Neural crest cell (in vitro differentiated cells): ENCODE measurements at regions not wholly inside any gene's neighbourhood (a gene's known extent, or its start where the extent isn't known, plus 50 kb on each side); places are given as distances from the start of the nearest gene placed in this dataset.

ENCODE experiments used
- DNase-seq: peaks from one replicate; pipeline ENCODE4 v3.0.0; 2021; ENCODE audit warnings: low read depth, mixed read lengths, low spot score
- H3K27ac Mint-ChIP-seq: one replicate; pipeline ENCODE4 v1.8.0; 2021; ENCODE audit warnings: mild to moderate bottlenecking, mixed read lengths; ENCODE audit not compliant: unreplicated experiment
- H3K27me3 Mint-ChIP-seq: 2 replicates; pipeline ENCODE4 v1.8.0; 2021; ENCODE audit warnings: low read depth, mild to moderate bottlenecking, mixed read lengths
- H3K36me3 Mint-ChIP-seq: 2 replicates; pipeline ENCODE4 v1.8.0; 2021; ENCODE audit warnings: low read depth, mild to moderate bottlenecking, mixed read lengths
- H3K4me1 Mint-ChIP-seq: 2 replicates; pipeline ENCODE4 v1.8.0; 2021; ENCODE audit warnings: mixed read lengths
- H3K4me3 Mint-ChIP-seq: one replicate; pipeline ENCODE4 v1.8.0; 2021; ENCODE audit warnings: mild to moderate bottlenecking, mixed read lengths
- H3K9me3 Mint-ChIP-seq: 2 replicates; pipeline ENCODE4 v1.8.0; 2021; ENCODE audit warnings: mixed read lengths
- CTCF ChIP-seq: fragments of 200-600 bp; sonication (generic); conservative IDR thresholded peaks from 2 replicates; pipeline ENCODE4 v1.5.0; 2021; ENCODE audit warnings: antibody characterized with exemption, mild to moderate bottlenecking

DNA sequence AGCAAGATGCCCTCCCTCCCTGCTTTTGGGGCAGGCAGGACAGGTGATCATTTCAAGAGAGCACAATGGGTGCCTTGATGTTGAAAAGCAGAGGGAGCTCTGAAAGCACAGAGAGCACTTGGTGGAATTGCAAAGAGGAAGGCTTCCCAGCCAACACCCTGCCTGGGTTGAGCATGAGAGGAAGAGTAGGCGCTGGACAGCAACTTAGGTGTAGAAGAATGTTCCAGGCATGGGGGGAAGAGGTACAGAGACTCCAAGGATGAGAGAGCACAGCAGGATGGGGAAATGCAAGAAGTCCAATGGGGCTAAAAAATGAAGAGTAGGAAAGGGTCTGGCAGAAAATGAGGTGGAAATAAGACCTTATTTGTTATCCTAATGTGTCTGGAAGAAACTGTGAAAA is 144.8 kb downstream of the TRIM36 start:
- no peaks in the 10 kb centered on the region for H3K36me3 Mint-ChIP-seq
- no peak overlapping the region for H3K4me3 Mint-ChIP-seq
- TF ChIP-seq CTCF: no peak
- H3K27me3 Mint-ChIP-seq: peaks cover 15% of the 10 kb centered on the region
- H3K4me1 Mint-ChIP-seq: no peaks in the 10 kb centered on the region
- H3K9me3 Mint-ChIP-seq: no peaks in the 10 kb centered on the region
- DNase-seq: no peak
- H3K27ac Mint-ChIP-seq: no peak overlapping the region

GRCh38 chr5:115022303-115022702 is 147.4 kb downstream of the TRIM36 start:
- Mint-ChIP-seq H3K36me3 (no peaks in the 10 kb centered on the region), H3K27ac (no peak overlapping the region), H3K9me3 (no peaks in the 10 kb centered on the region), H3K4me1 (no peaks in the 10 kb centered on the region), H3K4me3 (no peak overlapping the region), H3K27me3 (peaks cover 15% of the 10 kb centered on the region)
- no peak for DNase-seq
- no peak for TF ChIP-seq CTCF

DNA sequence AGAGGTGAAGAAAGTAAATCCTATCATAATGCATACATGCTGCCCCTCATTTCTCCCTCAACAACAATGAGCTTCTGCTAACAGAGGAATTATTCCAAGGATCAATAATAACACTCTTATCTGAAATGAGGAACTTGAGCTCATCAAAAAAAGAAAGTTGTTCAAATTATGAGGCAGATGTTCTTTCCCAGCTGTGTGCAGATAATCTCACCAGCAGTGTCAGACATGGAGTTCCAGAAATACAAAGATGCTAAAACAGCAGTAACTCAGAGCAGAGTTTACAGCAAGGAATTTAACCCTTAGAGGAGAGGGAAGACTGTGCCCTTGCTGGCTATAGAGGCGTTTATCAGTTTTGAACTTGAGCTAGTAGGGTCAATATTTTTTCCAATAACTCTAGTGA is 153.1 kb downstream of the TRIM36 start:
- Mint-ChIP-seq H3K4me3 (no peak overlapping the region), H3K27me3 (peaks cover under 1% of the 10 kb centered on the region), H3K4me1 (no peaks in the 10 kb centered on the region), H3K9me3 (no peaks in the 10 kb centered on the region), H3K27ac (no peak overlapping the region), H3K36me3 (no peaks in the 10 kb centered on the region)
- no peak for TF ChIP-seq CTCF
- no peak for DNase-seq

DNA sequence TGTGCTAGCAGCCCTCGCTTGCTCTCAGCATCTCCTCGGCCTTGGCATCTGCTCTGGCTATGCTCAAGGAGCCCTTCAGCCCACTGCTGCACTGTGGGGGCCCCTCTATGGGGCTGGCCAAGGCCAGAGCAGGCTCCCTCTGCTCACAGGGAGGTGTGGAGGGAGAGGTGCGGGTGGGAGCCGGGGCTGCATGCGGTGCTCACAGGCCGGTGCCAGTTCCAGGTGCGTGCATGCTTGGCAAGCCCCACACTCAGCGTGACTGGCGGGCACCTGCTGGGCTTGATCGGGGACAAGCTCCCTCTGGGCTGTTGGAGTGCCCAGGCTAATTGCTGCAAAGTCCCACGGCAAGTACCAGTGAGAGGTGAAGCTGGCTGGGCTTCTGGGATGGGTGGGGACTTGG is 170.5 kb downstream of the TRIM36 start:
- Mint-ChIP-seq H3K27me3 (no peaks in the 10 kb centered on the region), H3K4me3 (no peak overlapping the region), H3K27ac (no peak overlapping the region), H3K9me3 (peaks cover 7% of the 10 kb centered on the region), H3K36me3 (no peaks in the 10 kb centered on the region), H3K4me1 (no peaks in the 10 kb centered on the region)
- DNase-seq: no peak
- no peak for TF ChIP-seq CTCF

- H3K36me3 Mint-ChIP-seq: no peaks in the 10 kb centered on the region
- H3K27ac Mint-ChIP-seq: no peak overlapping the region
- H3K4me1 Mint-ChIP-seq: no peaks in the 10 kb centered on the region
- no peak for DNase-seq
- no peak overlapping the region for H3K4me3 Mint-ChIP-seq
- no peak for TF ChIP-seq CTCF
- H3K27me3 Mint-ChIP-seq: no peaks in the 10 kb centered on the region
- peaks cover 4% of the 10 kb centered on the region for H3K9me3 Mint-ChIP-seq
These were observed 180.2 kb downstream of the TRIM36 start for GRCh38 chr5:114989512-114989911.

- Mint-ChIP-seq H3K27me3 (no peaks in the 10 kb centered on the region), H3K27ac (no peak overlapping the region), H3K36me3 (no peaks in the 10 kb centered on the region), H3K4me3 (no peak overlapping the region), H3K4me1 (no peaks in the 10 kb centered on the region), H3K9me3 (peaks cover 4% of the 10 kb centered on the region)
- no peak for TF ChIP-seq CTCF
- DNase-seq: no peak
These were observed 181.6 kb downstream of the TRIM36 start for GRCh38 chr5:114988096-114988495.
